GM12875 (cell line): ENCODE measurements at regions not wholly inside any gene's neighbourhood (a gene's known extent, or its start where the extent isn't known, plus 50 kb on each side); places are given as distances from the start of the nearest gene placed in this dataset.
"Not testable (repeated sequence)": the region's sequence is repeated elsewhere in the genome, so short reads cannot be mapped to it uniquely, and the experiment has no call there.

Experiments used
- H3K4me3 ChIP-seq: one replicate; pipeline ENCODE4 v1.5.1; 2011; ENCODE audit warnings: low read depth, low read length, control low read depth
- TF ChIP-seq, protein P1 (sequence below): IDR thresholded peaks from 2 replicates; pipeline ENCODE4 v1.5.1; 2011; ENCODE audit warnings: low read depth, mild to moderate bottlenecking, control low read depth, inconsistent platforms, low read length, moderate library complexity, borderline replicate concordance; ENCODE audit not compliant: insufficient read depth

DNA sequence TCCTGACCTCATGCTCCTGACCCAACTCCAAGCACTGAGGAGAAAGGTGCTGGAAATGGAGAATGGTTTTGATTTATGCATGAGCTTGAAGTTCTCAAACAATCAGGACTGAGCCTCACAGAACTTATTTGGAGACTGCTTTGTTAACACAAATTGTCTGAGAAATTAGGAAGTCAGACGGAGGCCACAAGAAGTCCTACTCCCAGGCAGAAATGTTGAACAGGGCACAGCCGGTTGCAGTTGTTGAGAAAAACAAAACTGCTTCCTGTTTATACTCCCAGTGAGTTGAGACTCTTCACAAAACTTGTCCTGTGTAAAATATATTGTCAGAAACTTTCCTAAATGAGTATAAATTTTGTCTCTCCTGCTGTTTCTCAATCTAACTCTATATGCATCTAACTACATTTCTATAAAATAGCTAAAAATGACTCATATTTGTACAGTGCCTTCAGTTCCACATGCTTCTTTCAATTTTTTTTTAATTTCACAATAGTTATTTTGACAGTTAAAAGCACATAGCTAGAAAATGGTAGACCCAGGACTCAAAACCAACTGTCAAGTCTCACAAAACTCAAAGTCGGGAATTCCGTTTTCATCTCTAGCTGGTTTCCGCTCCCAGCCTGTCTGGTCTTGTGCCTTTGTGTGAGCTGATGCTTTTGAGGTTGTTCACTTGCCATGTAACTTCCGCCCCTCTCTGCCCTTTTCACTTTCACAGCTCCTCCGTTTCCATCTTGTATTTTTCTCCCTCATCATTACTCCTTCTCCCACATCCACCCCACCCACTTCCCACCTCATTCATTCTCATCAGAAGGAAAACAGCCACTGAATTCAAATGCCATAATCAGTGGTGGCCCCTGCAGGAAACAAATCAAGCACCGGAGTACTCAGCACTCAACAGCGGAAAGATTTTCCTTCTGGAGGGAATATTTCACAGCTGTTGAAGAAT lies 215.0 kb downstream of the SUCLG1 start:
- TF ChIP-seq, protein P1, sequence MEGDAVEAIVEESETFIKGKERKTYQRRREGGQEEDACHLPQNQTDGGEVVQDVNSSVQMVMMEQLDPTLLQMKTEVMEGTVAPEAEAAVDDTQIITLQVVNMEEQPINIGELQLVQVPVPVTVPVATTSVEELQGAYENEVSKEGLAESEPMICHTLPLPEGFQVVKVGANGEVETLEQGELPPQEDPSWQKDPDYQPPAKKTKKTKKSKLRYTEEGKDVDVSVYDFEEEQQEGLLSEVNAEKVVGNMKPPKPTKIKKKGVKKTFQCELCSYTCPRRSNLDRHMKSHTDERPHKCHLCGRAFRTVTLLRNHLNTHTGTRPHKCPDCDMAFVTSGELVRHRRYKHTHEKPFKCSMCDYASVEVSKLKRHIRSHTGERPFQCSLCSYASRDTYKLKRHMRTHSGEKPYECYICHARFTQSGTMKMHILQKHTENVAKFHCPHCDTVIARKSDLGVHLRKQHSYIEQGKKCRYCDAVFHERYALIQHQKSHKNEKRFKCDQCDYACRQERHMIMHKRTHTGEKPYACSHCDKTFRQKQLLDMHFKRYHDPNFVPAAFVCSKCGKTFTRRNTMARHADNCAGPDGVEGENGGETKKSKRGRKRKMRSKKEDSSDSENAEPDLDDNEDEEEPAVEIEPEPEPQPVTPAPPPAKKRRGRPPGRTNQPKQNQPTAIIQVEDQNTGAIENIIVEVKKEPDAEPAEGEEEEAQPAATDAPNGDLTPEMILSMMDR = no peak
- no peak overlapping the region for H3K4me3 ChIP-seq

GRCh38 chr2:84238907-84239306 lies 220.2 kb downstream of the SUCLG1 start:
- no peak overlapping the region for H3K4me3 ChIP-seq
- TF ChIP-seq, protein P1 = no peak

DNA sequence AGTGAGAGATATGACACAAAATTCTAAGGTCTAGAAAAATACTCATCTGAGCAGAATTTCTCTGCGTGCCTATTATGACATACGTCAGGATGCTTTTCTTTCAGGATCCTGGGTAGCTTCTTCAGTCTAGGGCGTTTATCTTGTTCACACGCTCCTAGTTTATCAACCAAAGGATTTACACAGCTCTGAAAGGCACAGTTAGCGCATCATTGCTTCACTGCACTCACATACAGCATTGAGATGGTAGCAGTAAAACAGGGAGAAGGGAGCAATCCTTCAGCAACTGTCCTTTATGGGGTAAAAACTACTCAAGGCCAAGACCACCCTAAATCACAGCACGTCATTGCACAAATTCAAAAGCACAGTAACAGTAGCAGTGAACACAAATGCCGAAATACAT lies 222.8 kb downstream of the SUCLG1 start:
- no peak overlapping the region for H3K4me3 ChIP-seq
- TF ChIP-seq, protein P1 = no peak

- H3K4me3 ChIP-seq = no peak overlapping the region
- TF ChIP-seq, protein P1 = no peak
These were observed 225.0 kb downstream of the SUCLG1 start for GRCh38 chr2:84234103-84234502.

- TF ChIP-seq, protein P1 = no peak
These were observed 227.6 kb downstream of the SUCLG1 start for GRCh38 chr2:84231478-84231877.

GRCh38 chr2:84224121-84224520 lies 235.0 kb downstream of the SUCLG1 start:
- TF ChIP-seq, protein P1 = no peak

More at GRCh38 chr2:84231478-84231877, 227.6 kb downstream of the SUCLG1 start:
- H3K4me3 ChIP-seq = no peak overlapping the region

GRCh38 chr2:84223191-84223590 lies 235.9 kb downstream of the SUCLG1 start:
- TF ChIP-seq, protein P1 = no peak
- H3K4me3 ChIP-seq = no peak overlapping the region

More at GRCh38 chr2:84224121-84224520, 235.0 kb downstream of the SUCLG1 start:
- no peak overlapping the region for H3K4me3 ChIP-seq

DNA sequence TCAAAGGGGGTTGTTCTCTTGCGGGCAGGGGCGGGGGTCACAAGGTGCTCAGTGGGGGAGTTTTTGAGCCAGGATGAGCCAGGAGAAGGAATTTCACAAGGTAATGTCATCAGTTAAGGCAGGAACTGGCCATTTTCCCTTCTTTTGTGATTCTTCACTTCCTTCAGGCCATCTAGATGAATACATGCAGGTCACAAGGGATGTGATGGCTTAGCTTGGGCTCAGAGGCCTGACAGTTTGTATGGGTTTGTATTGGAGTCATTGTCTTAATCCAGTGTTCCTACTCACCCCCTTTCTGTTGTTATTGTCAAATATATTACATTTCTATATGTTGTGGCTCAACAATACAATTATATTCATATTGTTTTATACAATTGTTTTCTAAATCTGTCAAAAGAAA lies 238.0 kb downstream of the SUCLG1 start:
- H3K4me3 ChIP-seq = not testable (repeated sequence)
